IMR-90 (cell line): ENCODE measurements at regions not wholly inside any gene's neighbourhood (a gene's known extent, or its start where the extent isn't known, plus 50 kb on each side); places are given as distances from the start of the nearest gene placed in this dataset.

Experiments
- ATAC-seq: fragments of 200-7000 bp; cut with Tn5 transposase; 2 replicates; pipeline ENCODE4 v1.9.1; 2020; ENCODE audit warnings: low read depth, mild to moderate bottlenecking, moderate library complexity
- BruUV-seq: library from RNA; stranded (reverse); fragments of 400-500 nt; replicated peaks from 2 replicates; lab custom pipeline; 2021; lab: Mats Ljungman, UMichigan
- CTCF ChIA-PET: fragments of 300-600 bp; formaldehyde crosslinking; extraction: SDS; loops from one replicate; lab custom pipeline; 2021; ENCODE audit warnings: antibody characterized with exemption; lab: Yijun Ruan, JAX
- POLR2A ChIA-PET: fragments of 300-600 bp; sonication (Branson Sonifier 250); formaldehyde crosslinking; loops from one replicate; lab custom pipeline; 2022; ENCODE audit warnings: antibody characterized with exemption; ENCODE audit not compliant: unreplicated experiment; lab: Charles Lee
- DNase-seq: peaks from one replicate; pipeline ENCODE4 v3.0.0; 2013
- H2AFZ ChIP-seq: replicated peaks from 2 replicates; pipeline ENCODE3; 2013; ENCODE audit warnings: low read length, mild to moderate bottlenecking; ENCODE audit not compliant: poor library complexity
- H2AK5ac ChIP-seq: 2 replicates; pipeline ENCODE4 v1.6.1; 2013; ENCODE audit warnings: low read depth, low read length, inconsistent platforms
- H2AK9ac ChIP-seq: replicated peaks from 2 replicates; pipeline ENCODE3; 2013; ENCODE audit warnings: mild to moderate bottlenecking, low read depth, low read length, moderate library complexity; ENCODE audit not compliant: poor library complexity
- H2BK120ac ChIP-seq: 2 replicates; pipeline ENCODE4 v1.6.1; 2013; ENCODE audit warnings: low read depth, low read length, inconsistent platforms
- H2BK15ac ChIP-seq: 3 replicates; pipeline ENCODE4 v1.6.1; 2013; ENCODE audit warnings: low read depth, low read length, inconsistent platforms
- H2BK20ac ChIP-seq: 2 replicates; pipeline ENCODE4 v1.6.1; 2013; ENCODE audit warnings: low read depth, mild to moderate bottlenecking, inconsistent platforms, low read length, moderate library complexity
- H2BK5ac ChIP-seq: 2 replicates; pipeline ENCODE4 v1.6.1; 2013; ENCODE audit warnings: mild to moderate bottlenecking, low read depth, low read length, inconsistent platforms; ENCODE audit not compliant: poor library complexity, severe bottlenecking
- H3K14ac ChIP-seq: replicated peaks from 2 replicates; pipeline ENCODE4 v1.6.1; 2013; ENCODE audit warnings: low read depth, low read length, inconsistent platforms
- H3K18ac ChIP-seq: 2 replicates; pipeline ENCODE4 v1.6.1; 2013; ENCODE audit warnings: low read depth, low read length, control low read depth
- H3K23ac ChIP-seq: 2 replicates; pipeline ENCODE4 v1.6.1; 2013; ENCODE audit warnings: low read depth, low read length, inconsistent platforms
- H3K27ac ChIP-seq: 2 replicates; pipeline ENCODE4 v1.5.1; 2013; ENCODE audit warnings: mild to moderate bottlenecking, control low read depth, low read length; ENCODE audit not compliant: insufficient read depth
- H3K27me3 ChIP-seq: 2 replicates; pipeline ENCODE4 v1.6.1; 2013; ENCODE audit warnings: low read length; ENCODE audit not compliant: control insufficient read depth, insufficient read depth
- H3K36me3 ChIP-seq: 2 replicates; pipeline ENCODE4 v1.6.1; 2013; ENCODE audit warnings: low read length, mixed read lengths; ENCODE audit not compliant: control insufficient read depth, insufficient read depth
- H3K4ac ChIP-seq: 2 replicates; pipeline ENCODE4 v1.6.1; 2013; ENCODE audit warnings: low read depth, low read length, inconsistent platforms
- H3K4me1 ChIP-seq: 2 replicates; pipeline ENCODE4 v1.6.1; 2013; ENCODE audit warnings: low read length, mixed read lengths; ENCODE audit not compliant: control insufficient read depth, insufficient read depth
- H3K4me2 ChIP-seq: 2 replicates; pipeline ENCODE4 v1.6.1; 2013; ENCODE audit warnings: low read depth, mild to moderate bottlenecking, control low read depth, low read length, moderate library complexity
- H3K4me3 ChIP-seq: 2 replicates; pipeline ENCODE4 v1.5.1; 2013; ENCODE audit warnings: low read depth, mild to moderate bottlenecking, control low read depth, low read length, moderate library complexity; ENCODE audit not compliant: insufficient read depth
- H3K56ac ChIP-seq: 2 replicates; pipeline ENCODE4 v1.6.1; 2013; ENCODE audit warnings: low read length, inconsistent platforms; ENCODE audit not compliant: insufficient read depth; ENCODE audit errors: extremely low read depth
- H3K79me1 ChIP-seq, 2 experiments: 2 replicates each; pipeline ENCODE4 v1.6.1; 2013; ENCODE audit warnings: low read length in 2 of 2, inconsistent platforms in 1 of 2, low read depth in 1 of 2
- H3K9ac ChIP-seq: 2 replicates; pipeline ENCODE4 v1.6.1; 2013; ENCODE audit warnings: low read depth, low read length, control low read depth
- H3K9me1 ChIP-seq: 2 replicates; pipeline ENCODE4 v1.6.1; 2013; ENCODE audit warnings: low read length, inconsistent platforms; ENCODE audit not compliant: insufficient read depth
- H3K9me3 ChIP-seq: 2 replicates; pipeline ENCODE4 v1.6.1; 2013; ENCODE audit warnings: low read length; ENCODE audit not compliant: control insufficient read depth, insufficient read depth
- H4K20me1 ChIP-seq: 2 replicates; pipeline ENCODE4 v1.6.1; 2013; ENCODE audit warnings: low read length, inconsistent platforms; ENCODE audit not compliant: insufficient read depth
- H4K5ac ChIP-seq: 2 replicates; pipeline ENCODE4 v1.6.1; 2013; ENCODE audit warnings: mild to moderate bottlenecking, low read depth, low read length, control low read depth
- H4K8ac ChIP-seq, 2 experiments: 2 replicates each; pipeline ENCODE4 v1.6.1; 2013; ENCODE audit warnings: low read depth in 2 of 2, low read length in 2 of 2, control low read depth in 1 of 2, inconsistent platforms in 1 of 2
- H4K91ac ChIP-seq: 2 replicates; pipeline ENCODE4 v1.6.1; 2013; ENCODE audit warnings: low read depth, low read length, inconsistent platforms; ENCODE audit not compliant: insufficient read depth
- MAFK ChIP-seq: IDR thresholded peaks from 2 replicates; pipeline ENCODE4 v1.6.1; 2012; ENCODE audit warnings: low read depth, low read length, improper control_type of control experiment
- SMC3 ChIP-seq: fragments of 150-350 bp; IDR thresholded peaks from 2 replicates; pipeline ENCODE4 v1.6.1; 2016; ENCODE audit warnings: low read depth, mild to moderate bottlenecking, antibody characterized with exemption, low read length, moderate library complexity
- WGBS, 2 experiments: methylation state at CpG; one replicate each; pipeline versions ENCODE4 v1.1.5 to v1.1.7; 2013; ENCODE audit warnings: missing lambda C conversion rate in 2 of 2; ENCODE audit not compliant: insufficient read length in 1 of 2; ENCODE audit errors: extremely low coverage in 2 of 2; 5-methylcytosine and 5-hydroxymethylcytosine counted together
- dilution Hi-C: fragments of 300-500 bp; cut with HindIII; formaldehyde crosslinking; loops from one replicate; pipeline ENCODE4 v1.14.3; 2018; ENCODE audit warnings: low sequenced_read_pairs; ENCODE audit not compliant: unreplicated experiment
- in situ Hi-C: fragments of 300-500 bp; cut with MboI; formaldehyde crosslinking; loops from 3 replicates; pipeline ENCODE4 v1.14.3; 2019; ENCODE audit warnings: low sequenced_read_pairs, inconsistent platforms, mixed read lengths
- intact Hi-C: fragments of 100-400 bp; cut with micrococcal nuclease; formaldehyde crosslinking; loops from 2 replicates; pipeline ENCODE4 v1.10.0; 2022

DNA sequence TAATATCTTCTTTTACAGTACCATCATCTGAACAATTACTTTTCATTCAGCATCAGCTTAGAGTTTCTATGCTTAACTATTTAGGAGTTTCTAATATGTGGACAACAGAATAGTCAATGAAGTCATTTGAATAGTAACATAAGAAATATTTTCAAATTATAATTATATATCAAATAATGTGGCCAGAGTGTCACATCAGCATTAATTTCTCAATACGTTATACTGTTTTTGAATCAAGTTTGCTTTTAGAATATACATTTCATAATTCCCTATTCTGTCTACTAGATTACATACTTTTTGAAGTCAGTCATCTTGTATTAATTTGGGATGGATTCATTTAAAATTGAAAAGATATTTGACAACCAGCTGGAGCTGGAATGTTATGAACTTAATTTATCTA is 677.4 kb upstream of the PABPC4L start:
- WGBS, 2 experiments: no CpG with 5 or more reads among the region's 1 CpG
- Histone ChIP-seq H4K8ac (no peak overlapping the region), H3K4me2 (no peak overlapping the region), H3K23ac (no peak overlapping the region), H4K5ac (no peak overlapping the region), H2BK20ac (no peak overlapping the region), H2BK120ac (no peak overlapping the region), H2AK5ac (no peak overlapping the region), H2AFZ (no peak overlapping the region), H3K9me3 (no peaks in the 10 kb centered on the region; the same call in 1 of the 2 replicates), H3K36me3 (no peaks in the 10 kb centered on the region), H2BK5ac (no peak overlapping the region), H3K27ac (no peak overlapping the region), H3K14ac (no peak overlapping the region), H3K27me3 (no peaks in the 10 kb centered on the region), H3K56ac (no peak overlapping the region), H4K20me1 (no peaks in the 10 kb centered on the region), H3K9me1 (no peaks in the 10 kb centered on the region), H2AK9ac (no peak overlapping the region), H4K91ac (no peak overlapping the region), H3K18ac (no peak overlapping the region), H3K9ac (no peak overlapping the region), H3K4me3 (no peak overlapping the region), H3K4me1 (no peaks in the 10 kb centered on the region), H3K4ac (no peak overlapping the region), H2BK15ac (no peak overlapping the region), H3K79me1 (no peaks in the 10 kb centered on the region)
- ATAC-seq (no peak), DNase-seq (no peak)
- TF ChIP-seq SMC3 (no peak), MAFK (peak; percentile 39; the same call in 1 of the 2 replicates)
- CTCF ChIA-PET: no interaction called here
- no TSS peak for BruUV-seq
- intact Hi-C loops (no loop called here), in situ Hi-C loops (no loop called here), dilution Hi-C loops (no loop called here)
- POLR2A ChIA-PET: no interaction called here
